Stimulated activated CD8-positive, alpha-beta memory T cell treated with anti-CD3 and anti-CD28 coated beads, Interleukin-15, amount 100 ng/mL, for 4 hours (primary cell): ENCODE measurements at regions not wholly inside any gene's neighbourhood (a gene's known extent, or its start where the extent isn't known, plus 50 kb on each side); places are given as distances from the start of the nearest gene placed in this dataset.
"Not testable (repeated sequence)": the region's sequence is repeated elsewhere in the genome, so short reads cannot be mapped to it uniquely, and the experiment has no call there.

ENCODE experiments used
- DNase-seq, 2 donors: peaks; one replicate each; pipeline ENCODE4 v3.0.0-alpha.2; 2020; ENCODE audit warnings: low read depth in 2 of 2

GRCh38 chr9:124084087-124084486, 72.5 kb downstream of the LHX2 start:
- DNase-seq, result no peak

GRCh38 chr9:124087226-124087625, 75.7 kb downstream of the LHX2 start:
- DNase-seq, result no peak

DNA sequence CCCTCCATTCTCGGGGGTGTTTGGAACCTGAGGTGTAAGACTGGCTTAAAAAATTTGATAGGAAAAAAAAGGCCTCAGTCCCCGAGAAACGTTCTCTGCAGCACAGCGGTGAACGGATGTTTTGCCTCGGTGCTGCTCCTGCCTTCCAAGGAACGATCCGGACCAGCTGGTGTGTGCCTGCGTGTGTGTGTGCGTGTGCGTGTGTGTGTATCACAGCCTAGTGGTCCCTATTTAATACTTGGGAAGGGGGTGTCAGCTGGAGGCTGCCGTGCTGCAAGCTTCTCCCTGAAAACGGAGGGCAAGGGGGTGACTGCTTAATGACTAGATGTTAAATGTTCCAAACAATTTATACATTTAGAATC, 76.9 kb downstream of the LHX2 start:
- no peak for DNase-seq

GRCh38 chr9:124089631-124090488, 78.3 kb downstream of the LHX2 start:
- not testable (repeated sequence) for DNase-seq

DNA sequence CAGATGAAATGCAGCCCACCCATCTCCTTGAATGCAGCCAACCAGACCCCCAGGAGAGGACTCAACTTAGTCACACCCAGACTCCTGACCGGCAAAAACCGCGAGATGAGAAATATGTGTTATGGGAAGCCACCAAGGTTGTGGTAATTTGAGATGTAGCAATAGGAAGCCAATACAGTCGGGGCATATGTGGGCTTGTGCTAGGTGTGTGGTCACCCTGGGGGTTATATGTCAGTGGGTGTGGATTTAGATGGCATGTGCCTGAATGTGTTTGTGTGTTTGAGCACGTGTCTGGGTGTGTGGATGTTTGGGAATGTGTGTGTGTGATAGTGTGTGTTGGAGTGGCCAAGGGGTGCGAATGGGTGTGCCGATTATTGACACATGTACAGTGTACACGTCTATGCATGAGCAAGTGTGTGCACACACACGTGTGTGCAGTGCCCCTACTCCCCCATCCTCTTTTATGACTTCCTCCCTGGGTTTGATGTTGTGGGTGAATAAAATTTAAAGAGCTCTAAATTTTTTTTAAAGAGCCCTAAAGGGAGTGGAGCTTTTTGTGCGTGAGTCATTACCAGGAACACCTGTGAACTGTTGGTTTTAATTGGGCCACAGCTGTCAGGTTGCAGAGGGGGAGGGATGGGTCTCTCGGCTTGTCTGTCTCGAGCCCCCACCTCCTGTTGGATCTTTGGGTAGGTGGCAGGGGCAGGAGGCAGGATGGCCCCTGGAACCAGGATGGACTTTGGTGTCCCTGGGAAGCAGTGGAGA, 86.8 kb downstream of the LHX2 start:
- DNase-seq, result no peak

DNA sequence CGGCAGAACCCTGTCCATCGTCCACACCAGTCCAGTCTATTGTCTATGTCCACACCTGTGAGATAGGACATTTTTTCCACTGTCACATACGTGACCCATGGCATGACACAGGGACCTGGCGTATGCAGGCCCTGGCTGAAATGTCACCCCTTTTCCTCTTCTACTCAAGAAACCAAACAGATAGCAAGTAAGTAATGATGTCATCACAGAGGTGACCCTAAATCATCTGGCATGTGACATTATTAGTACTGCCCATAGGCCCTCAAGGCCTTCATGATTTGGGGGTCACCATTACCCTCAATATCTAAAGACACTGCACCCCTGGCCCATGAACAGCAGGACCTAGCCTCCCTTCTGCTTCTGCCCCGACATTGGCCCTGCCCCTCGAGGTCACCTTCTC, 88.3 kb downstream of the LHX2 start:
- DNase-seq, result no peak

DNA sequence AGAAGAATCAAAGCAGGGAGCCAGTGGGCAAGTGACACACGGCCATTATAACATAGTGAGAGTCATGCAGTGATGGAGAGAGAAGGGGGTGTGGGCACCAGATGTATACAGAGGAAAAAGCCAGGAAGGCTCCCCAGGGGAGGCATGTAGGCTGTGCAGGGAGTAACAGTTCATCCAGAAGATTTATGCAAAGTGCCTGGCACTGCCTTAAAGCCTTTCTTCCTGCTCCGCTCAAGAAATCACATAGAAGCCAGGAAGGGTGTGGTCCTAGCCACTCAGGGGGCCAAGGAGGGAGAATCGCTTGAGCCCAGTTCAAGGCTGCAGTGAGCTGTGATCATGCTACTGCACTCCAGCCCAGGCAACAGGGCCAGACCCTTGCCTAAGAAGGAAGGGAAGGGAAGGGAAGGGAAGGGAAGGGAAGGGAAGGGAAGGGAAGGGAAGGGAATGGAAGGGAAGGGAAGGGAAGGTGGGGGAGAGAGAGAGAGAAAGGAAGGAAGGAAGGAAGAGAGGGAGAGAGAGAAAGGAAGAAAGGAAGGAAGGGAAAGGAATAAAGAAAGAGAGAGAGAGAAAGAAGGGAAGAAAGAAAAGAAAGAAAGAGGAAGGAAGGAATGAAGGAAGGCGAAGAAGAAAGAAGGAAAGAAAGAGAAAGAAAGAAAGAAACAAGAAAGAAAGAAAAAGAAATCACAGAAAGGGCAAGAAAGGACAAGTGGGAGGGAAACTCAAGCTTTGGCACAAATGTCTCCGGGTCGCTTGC, 89.8 kb downstream of the LHX2 start:
- DNase-seq, result no peak

DNA sequence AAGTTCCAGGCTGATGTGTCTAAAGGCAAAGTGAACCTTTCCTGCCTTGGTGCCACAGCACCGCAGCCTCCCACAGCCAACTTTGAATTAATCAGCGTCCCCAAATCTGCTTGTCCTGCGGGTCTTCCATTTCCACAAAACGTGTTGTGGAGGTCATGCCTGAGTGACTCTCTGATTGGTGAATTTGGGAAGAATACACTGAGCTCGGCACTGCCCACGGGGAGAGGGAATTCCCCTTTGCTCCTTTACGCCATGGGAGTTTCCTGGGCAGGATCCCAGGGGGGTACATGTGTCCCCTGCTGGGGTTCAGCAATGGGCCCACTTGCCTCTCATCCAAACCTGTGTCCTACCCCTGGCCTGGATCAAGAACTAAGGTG, 90.4 kb downstream of the LHX2 start:
- no peak for DNase-seq

- DNase-seq, result no peak
Observed at GRCh38 chr9:124102363-124102762, 90.8 kb downstream of the LHX2 start.

- DNase-seq, result no peak
Observed at GRCh38 chr9:124105266-124105665, 93.7 kb downstream of the LHX2 start.

DNA sequence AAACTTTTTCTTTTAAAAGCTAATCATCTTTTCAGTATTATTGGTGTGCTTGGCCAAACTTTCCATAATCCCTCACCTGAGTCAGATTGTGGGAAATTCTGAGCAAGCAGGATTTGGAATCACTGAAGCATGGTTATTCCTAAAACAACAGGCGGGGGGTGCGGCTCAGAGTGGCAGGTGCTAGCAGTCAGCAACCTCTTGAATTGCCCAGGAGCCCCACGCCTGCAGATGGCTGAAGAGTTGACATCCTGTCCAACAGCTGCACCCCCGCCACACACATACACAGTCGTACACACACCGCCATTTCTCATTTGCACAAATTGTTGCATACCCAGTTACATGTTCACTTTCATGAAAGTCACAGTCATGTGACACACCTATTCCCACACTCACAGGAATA, 96.6 kb downstream of the LHX2 start:
- no peak for DNase-seq

- DNase-seq, result no peak
Observed at GRCh38 chr9:124110307-124110915, 98.8 kb downstream of the LHX2 start.

DNA sequence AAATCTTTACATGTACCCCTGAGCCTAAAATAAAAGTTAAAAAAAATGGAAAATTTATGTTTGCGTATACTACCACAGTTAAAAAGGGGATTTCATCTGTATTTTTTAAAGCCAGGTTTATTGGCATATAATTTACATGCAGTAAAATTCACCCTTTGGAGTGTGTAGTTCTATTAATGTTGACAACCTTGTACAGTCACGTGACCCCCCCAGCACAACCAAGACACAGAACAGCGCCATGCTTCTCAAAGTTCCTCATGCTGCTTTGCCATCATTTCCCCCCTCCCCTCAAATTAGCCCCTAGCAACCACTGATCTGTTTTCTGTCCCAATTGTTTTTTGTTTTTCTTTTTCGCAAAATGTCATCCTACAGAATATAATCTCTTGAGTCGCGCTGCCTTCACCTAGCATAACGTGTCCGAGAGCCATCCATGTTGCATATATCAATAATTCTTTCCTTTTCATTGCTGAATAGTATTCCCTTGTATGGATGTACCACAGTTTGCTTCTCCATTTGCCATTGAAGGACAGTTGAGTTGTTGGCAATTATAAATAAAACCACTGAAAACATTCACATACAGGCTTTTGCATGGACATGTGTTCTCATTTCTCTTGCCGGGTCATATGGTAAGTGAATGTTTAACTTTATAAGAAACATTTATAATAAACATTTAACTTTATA, 105.3 kb downstream of the LHX2 start:
- DNase-seq, result no peak

GRCh38 chr9:124118894-124119293, 107.3 kb downstream of the LHX2 start:
- no peak for DNase-seq

GRCh38 chr9:124120272-124120671, 108.7 kb downstream of the LHX2 start:
- DNase-seq, result no peak

GRCh38 chr9:124121725-124122124, 110.2 kb downstream of the LHX2 start:
- no peak for DNase-seq

GRCh38 chr9:124122321-124122720, 110.8 kb downstream of the LHX2 start:
- DNase-seq, result no peak

GRCh38 chr9:124122813-124123462, 111.4 kb downstream of the LHX2 start:
- DNase-seq, result no peak

GRCh38 chr9:124123621-124124020, 112.1 kb downstream of the LHX2 start:
- not testable (repeated sequence) for DNase-seq

DNA sequence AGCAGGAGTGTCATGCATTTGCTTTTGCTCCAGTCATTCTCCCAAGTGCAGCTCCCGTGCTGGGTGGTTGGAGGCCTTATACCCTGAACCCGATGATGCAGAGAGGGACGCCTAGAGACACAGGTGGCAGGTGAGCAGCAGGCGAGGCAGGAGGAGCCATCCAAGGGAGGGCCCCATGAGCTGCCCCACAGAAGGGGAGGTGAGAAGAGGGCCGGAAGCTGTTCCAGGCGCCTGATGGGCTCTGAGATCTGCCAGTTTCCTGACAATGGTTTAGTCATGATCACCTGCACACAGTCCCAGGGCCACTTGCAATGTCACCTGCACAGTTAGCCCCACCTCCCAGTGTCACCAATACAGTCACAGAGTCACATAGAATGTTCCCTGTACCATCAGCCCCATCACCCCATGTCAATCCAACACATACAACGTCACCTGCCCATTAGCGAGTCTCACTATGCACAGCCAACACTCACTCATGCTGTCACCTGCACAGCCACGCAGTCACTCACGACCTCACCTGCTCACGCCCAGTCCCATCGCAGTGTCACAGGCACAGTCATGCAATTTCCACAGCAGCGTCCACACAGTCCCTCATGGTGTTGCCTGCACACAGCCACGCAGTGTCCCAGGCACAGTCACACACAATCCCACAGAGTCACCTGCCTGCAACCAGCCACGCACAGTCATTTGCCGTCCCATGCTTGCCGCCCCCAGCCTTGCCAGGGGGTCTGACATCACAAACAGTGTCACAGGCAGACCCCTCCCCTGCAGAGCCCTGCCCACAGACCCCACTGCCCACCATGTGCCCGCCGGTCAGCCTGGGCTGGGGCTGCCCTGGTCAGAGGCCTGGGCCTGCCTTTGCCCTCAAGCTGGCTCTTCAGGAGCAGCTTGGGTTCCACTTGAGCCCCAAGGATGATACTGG, 113.4 kb downstream of the LHX2 start:
- no peak for DNase-seq
